ENCODE measurements at regions not wholly inside any gene's neighbourhood (a gene's known extent, or its start where the extent isn't known, plus 50 kb on each side); places are given as distances from the start of the nearest gene placed in this dataset.

DNA sequence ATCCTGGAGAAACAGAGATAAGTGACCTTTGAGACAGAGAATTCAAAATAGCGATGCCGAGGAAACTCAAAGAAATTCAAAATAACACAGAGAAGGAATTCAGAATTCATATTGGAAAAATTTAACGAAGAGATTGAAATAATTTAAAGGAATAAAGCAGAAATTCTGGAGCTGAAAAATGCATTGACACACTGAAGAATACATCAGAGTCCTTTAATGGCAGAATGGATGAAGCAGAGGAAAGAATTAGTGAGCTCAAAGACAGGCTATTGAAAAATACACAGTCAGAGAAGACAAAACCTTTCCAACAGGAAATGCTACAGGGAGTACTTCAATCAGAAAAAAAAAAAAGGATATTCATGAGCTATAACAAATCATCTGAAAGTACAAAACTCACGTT, 185.8 kb downstream of the PARM1 start:
- H3K4me3 ChIP-seq (ENCODE audit: extremely low read depth, insufficient read depth, low read length, poor library complexity, severe bottlenecking): no peak overlapping the region
- H3K36me3 ChIP-seq (ENCODE audit: control insufficient read depth, insufficient read depth, low read length): no peaks in the 10 kb centered on the region
- WGBS, 2 experiments (ENCODE audit: insufficient coverage in 2 of 2): 80% methylated on average over 1 to 2 of the region's 4 CpGs
- no peak overlapping the region for H3K27ac ChIP-seq (ENCODE audit: low read depth, low read length, severe bottlenecking)
- no peaks in the 10 kb centered on the region for H3K4me1 ChIP-seq (ENCODE audit: control insufficient read depth, insufficient read depth, low read length, poor library complexity, severe bottlenecking)
- no peaks in the 10 kb centered on the region for H3K9me3 ChIP-seq (ENCODE audit: control insufficient read depth, low read length)

DNA sequence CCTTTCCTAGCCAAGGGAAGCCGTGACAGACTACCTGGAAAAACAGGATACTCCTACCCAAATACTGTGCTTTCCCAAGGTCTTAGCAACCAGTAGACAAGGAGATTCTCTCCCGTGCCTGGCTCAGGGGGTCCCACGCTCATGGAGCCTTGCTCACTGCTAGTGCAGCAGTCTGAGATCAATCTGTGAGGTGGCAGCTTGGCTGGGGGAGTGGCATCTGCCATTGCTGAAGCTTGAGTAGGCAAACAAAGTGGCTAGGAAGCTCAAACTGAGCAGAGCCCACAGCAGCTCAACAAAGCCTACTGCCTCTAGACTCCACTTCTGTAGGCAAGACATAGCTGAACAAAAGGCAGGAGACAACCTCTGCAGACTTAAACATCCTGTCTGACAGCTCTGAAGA, 177.1 kb downstream of the PARM1 start:
- 78 to 86% methylated on average over 3 of the region's 3 CpGs for WGBS, 2 experiments (ENCODE audit: insufficient coverage in 2 of 2)
- Histone ChIP-seq H3K9me3 (ENCODE audit: control insufficient read depth, low read length) (no peaks in the 10 kb centered on the region), H3K27ac (ENCODE audit: low read depth, low read length, severe bottlenecking) (no peak overlapping the region), H3K4me3 (ENCODE audit: extremely low read depth, insufficient read depth, low read length, poor library complexity, severe bottlenecking) (no peak overlapping the region), H3K36me3 (ENCODE audit: control insufficient read depth, insufficient read depth, low read length) (no peaks in the 10 kb centered on the region), H3K4me1 (ENCODE audit: control insufficient read depth, insufficient read depth, low read length, poor library complexity, severe bottlenecking) (no peaks in the 10 kb centered on the region)

DNA sequence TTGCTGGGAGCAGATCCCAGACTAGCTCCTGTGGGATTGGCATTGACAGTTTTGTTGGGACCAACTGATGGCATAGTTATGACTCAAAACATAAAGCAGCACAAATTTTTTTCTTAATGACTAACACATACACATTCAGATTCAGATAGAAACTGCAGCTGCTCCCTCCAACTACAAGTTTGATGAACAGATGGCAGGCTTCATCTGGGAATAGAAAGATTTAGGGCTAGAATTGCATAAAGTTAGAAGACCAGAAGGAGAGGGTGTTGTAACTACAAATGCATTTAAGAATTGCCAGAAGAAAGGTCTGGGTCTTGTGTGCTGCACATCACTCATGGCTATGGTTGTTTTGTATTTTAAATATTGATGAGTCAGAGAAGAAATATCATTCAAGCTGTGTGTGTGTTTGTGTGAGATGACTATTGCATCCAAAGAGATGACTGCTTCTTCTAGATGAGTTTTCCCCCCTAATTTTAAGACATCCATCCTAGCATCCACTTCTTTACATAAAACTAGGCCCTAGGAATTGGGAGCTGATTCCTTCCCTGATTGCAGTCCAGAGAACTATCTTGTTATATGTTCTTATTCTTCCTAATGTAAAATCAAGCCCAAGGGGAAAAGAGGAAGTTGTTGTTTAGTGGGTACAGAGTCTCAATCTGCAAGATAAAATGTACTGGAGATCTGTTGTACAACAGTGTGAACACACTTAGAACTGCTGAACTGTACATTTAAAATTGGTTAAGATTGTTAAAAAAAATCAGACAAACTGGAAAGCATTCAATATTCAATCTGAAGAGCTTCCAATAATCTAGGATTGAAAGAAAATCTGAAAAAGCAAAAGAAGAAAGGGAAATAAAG, 175.1 kb downstream of the PARM1 start:
- Histone ChIP-seq H3K4me3 (ENCODE audit: extremely low read depth, insufficient read depth, low read length, poor library complexity, severe bottlenecking) (no peak overlapping the region), H3K27ac (ENCODE audit: low read depth, low read length, severe bottlenecking) (no peak overlapping the region), H3K36me3 (ENCODE audit: control insufficient read depth, insufficient read depth, low read length) (no peaks in the 10 kb centered on the region), H3K9me3 (ENCODE audit: control insufficient read depth, low read length) (no peaks in the 10 kb centered on the region), H3K4me1 (ENCODE audit: control insufficient read depth, insufficient read depth, low read length, poor library complexity, severe bottlenecking) (no peaks in the 10 kb centered on the region)

DNA sequence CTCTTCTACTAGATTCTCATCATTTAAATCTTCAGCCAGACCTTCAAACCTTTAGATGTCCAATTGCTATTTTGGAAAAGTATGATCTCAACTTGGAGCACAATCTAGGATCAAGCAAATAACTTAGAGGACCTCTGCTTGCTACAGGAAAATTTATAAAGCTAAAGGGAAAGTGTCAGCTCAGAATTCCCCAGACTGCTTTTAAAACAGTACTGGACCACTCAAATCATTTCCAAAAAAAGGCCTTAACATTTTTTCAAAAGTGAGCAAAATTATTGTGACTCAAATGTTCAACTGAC, 169.8 kb downstream of the PARM1 start:
- Histone ChIP-seq H3K36me3 (ENCODE audit: control insufficient read depth, insufficient read depth, low read length) (no peaks in the 10 kb centered on the region), H3K27ac (ENCODE audit: low read depth, low read length, severe bottlenecking) (no peak overlapping the region), H3K4me3 (ENCODE audit: extremely low read depth, insufficient read depth, low read length, poor library complexity, severe bottlenecking) (no peak overlapping the region), H3K9me3 (ENCODE audit: control insufficient read depth, low read length) (no peaks in the 10 kb centered on the region), H3K4me1 (ENCODE audit: control insufficient read depth, insufficient read depth, low read length, poor library complexity, severe bottlenecking) (no peaks in the 10 kb centered on the region)

DNA sequence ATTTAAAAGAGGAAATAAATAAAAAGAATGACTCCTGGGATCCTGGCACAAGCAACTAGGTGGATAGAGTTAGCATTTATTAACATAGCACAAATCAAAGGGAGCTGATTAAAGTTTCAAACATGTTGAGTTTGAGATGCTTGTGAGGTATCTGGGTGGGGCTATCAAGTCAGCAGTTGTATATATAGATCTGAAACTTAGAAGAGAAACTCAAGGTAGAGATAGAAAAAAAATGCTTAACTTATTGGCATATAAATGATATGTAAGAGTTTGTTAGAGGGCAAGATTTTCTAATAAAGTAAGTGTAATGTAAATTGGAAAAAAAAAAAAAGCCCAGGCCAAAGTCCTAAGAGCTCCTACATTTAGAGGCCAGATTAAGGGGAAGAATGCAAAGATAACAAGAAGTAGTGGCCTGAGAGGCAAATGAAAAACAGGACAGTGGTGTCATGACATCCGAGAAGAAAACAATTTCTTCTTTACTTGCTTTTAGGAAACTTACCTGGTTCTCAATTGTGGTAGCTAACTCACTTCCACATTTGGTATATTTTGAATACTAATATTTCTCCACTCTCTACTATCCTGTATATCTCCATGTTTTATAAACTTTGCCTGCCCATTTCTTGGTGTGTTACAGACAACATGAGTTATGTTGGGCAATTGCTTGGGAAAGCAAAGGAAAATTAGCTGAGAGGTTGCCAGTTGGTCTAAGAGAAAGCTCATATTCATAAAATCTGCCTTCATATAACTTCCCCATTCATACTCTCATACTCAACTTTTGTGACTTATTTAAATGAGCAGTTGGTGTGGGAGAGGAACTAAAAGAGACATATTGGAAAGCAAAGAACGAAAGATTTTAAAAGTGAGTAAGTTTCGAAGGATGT, 169.2 kb downstream of the PARM1 start:
- no peaks in the 10 kb centered on the region for H3K4me1 ChIP-seq (ENCODE audit: control insufficient read depth, insufficient read depth, low read length, poor library complexity, severe bottlenecking)
- no peaks in the 10 kb centered on the region for H3K36me3 ChIP-seq (ENCODE audit: control insufficient read depth, insufficient read depth, low read length)
- no peak overlapping the region for H3K27ac ChIP-seq (ENCODE audit: low read depth, low read length, severe bottlenecking)
- H3K9me3 ChIP-seq (ENCODE audit: control insufficient read depth, low read length): no peaks in the 10 kb centered on the region
- no peak overlapping the region for H3K4me3 ChIP-seq (ENCODE audit: extremely low read depth, insufficient read depth, low read length, poor library complexity, severe bottlenecking)
- WGBS, 2 experiments (ENCODE audit: insufficient coverage in 2 of 2): no CpG with 5 or more reads among the region's 3 CpGs

All from mesodermal cell (in vitro differentiated cells).